IPS-NIHi7 (cell line): ENCODE measurements at regions not wholly inside any gene's neighbourhood (a gene's known extent, or its start where the extent isn't known, plus 50 kb on each side); places are given as distances from the start of the nearest gene placed in this dataset.

Source experiments
- DNase-seq: peaks from one replicate; pipeline ENCODE4 v3.0.0; 2012; ENCODE audit warnings: mixed read lengths; ENCODE audit errors: extremely low spot score

DNA sequence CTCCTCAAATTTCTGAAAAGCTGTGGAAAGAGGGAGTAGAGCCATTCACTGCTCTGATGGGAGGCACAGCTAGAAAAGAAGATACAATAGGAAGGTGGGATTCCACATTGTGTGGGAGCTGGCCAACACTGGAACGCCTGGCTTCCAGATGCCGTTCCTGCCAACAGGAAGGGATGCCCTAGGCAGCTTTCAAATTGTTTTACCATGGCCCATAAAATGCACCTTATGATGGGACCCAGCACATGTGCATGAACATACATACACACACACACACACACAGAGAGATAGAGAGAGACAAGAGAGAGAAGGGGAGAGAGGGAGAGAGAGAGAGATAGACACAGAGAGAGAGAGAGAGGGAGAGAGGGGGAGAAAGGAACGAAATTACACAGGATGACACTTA, 86.1 kb upstream of the BZW1 start:
- no peak for DNase-seq

DNA sequence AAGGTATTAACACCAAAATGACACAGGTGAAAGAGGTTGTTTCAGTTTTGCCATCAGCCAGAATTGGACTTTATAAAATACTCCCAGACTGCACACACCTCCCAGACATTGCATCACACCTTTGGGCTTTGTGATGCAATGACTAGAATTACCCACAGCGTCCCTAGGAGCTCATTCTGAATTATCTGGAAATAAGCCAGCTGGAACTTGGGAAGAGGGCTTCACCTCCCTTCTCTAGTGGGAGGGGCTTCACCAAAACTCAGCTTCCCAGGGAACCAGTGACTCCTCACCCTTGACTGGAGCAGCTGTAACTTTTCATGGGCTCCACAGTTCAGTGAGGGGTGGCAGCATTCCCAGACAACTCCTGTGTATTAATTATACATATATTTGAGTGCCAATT, 83.1 kb upstream of the BZW1 start:
- DNase-seq = no peak

DNA sequence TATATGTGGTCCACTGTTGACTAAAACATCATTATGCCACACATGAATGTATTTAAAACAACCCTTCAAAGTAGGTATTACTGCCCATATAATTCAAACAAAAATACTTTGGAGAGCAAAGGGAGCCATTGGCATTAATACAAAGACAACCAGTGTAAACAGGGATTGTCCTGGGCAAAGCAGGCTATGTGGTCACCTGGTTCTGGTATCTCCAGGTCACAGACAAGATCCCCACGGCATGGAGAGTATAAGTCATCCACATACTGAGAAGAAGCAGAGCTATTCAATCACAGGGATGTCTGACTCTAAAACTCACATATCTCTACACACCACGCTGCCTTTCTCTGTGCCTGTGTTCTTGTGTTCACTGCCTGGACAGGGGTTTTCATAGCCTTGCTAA, 81.4 kb upstream of the BZW1 start:
- no peak for DNase-seq

DNA sequence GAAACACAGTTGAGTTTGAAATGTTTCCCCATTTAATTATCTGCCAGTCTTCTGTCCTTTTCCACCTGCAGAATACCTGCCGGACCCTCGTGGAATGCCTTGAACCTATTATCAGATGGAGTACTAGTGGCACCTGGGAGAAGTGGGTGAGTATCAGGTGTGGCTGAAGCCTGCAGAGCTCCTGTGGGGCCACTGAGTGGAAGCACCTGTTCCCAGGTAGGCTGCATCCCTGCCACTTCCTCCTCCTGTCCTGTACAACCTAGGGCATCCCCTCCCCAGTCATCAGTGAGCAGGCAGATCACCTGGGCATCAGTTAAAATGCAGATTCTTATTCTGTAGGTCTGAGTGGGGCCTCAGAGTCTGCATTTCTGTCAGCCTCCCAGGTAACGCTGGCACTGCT, 80.8 kb upstream of the BZW1 start:
- DNase-seq = no peak

DNA sequence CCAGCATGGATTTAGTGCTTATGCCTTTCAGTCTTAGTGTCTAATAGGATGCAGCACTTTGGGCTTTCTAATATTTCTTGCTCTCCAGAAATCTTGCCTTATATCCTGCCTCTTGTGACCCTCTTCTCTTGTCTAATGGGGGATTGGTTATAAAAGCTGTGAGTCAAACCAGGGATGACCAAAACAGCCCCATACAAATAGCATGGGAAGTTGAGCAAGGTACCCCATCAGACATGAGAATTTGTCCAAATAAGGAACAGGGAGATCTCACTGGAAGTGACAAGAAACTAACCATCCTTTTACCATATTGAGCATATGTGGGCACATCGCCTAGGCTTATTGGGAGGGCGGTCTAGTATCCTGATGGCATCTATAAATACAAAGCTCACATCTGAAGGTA, 78.8 kb upstream of the BZW1 start:
- no peak for DNase-seq

DNA sequence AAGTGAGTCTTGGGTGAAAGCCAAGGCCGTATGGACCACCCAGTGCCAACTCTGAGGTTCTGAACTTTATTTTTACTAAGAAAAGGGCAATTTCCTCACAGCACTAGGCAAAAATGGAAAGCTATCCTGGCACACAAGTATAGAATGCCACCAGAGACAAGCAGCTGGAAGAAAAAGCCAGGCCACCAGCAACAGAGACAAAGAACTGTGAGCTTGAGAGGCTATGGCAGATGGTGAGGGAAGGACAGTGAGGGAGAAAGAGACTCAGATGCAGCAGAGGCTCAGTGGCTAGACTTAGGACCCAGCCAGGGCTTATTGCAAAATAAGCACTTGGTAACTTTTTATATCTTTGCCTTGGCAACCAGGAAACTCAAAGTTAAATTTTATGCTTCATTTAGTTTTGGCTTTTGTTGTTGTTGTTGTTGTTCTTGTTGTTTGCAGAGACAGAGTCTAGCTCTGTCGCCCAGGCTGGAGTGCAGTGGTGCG, 78.0 kb upstream of the BZW1 start:
- DNase-seq = no peak

DNA sequence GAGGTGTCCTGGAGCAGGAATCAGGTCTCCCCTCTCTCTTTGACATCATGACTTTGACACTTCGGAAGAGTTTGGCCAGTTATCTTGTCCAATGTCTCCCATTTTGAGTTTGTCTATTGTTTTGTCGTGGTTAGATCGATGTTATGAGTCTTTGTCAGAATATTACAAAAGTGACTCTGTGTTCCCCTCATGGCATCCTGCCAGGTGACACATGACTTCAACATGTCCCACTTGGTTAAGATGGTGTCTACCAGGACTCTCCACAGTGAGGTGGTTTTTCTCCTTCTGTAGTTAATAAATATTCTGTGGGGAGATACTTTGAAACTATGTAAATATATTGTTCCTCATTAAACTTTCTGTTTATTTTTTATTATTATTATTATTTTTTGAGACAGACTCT, 76.6 kb upstream of the BZW1 start:
- no peak for DNase-seq

DNA sequence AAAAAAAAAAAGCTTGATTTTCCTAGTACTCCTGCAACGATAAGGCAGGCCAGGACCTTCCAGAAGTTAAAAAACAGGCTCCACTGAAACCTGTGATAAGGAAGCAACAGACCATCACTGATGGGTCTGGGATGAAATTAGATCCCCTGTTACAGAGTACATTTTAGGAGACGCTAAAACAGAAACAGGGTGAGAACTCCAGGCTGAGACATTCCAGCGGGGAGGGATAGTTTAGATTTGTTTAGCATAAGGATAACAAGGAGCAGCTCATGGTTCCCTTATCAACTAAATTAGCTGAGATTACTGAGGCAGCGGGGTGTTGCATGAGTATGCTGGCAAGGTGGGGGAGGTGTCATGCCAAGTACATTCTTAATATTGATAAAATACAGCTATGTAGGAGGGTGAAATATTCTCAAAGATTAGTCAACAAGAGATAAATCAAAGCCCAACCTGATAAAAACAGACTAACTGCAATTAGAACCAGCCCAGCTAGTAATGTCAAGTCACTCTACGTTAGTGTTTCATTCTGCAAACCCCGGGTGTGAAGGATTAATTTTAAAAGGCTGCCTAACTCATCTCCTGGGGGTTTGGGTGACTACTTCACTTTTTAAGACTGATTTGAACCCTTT, 75.0 kb upstream of the BZW1 start:
- DNase-seq = no peak

DNA sequence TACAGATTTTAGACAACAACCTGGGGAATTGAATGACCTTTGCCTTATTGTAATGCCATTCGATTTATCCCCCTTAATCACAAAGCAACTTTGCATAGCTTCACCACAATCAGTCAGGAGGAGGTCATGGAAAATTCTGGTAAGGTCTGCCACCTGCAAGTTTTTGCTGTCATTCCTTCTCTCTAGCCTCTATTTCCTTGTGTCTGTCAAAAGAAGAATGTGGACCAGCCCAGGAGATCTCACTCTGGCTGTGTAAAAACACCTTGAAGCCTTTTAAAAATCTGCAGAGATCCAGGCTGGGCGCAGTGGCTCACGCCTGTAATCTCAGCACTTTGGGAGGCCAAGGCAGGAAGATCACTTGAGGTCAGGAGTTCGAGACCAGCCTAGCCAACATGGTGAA, 74.1 kb upstream of the BZW1 start:
- no peak for DNase-seq

DNA sequence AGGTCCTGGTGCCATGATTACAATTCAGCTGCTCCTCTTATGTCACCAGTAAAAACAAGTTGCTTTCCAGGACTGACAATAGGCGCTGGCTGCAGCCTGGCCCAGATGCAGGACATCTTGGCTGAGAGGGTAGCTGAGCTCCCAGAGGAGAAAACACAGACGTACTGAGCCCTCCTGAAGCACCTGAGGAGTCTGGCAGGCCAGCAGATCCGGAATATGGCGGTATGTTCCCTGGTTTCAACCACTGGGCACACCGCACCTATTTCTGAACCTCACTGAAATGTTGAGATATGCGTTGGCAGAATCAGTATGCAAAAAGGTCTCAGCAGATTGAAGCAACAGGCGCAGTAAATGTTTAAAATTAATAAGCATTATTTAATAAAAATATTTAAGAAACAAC, 73.1 kb upstream of the BZW1 start:
- DNase-seq = no peak

DNA sequence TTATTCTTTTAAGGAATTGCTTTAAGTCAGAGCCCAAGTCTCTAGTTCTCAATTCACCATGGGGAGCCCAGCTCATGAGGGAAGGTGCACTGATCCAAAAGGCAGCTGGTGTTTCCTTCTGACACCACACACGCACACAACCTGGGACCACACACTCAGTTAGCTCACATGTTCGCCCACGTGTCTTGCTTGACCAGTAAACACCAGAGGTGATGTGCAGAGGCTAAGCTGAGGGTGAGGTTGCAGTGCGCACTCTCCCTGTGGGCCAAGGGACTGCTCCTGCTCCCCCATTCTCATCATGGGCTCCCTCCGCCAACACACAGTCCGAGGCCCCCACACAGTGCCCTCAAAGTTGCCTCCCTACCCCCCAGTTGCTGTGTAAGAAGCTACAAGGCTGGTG, 70.8 kb upstream of the BZW1 start:
- DNase-seq = no peak

DNA sequence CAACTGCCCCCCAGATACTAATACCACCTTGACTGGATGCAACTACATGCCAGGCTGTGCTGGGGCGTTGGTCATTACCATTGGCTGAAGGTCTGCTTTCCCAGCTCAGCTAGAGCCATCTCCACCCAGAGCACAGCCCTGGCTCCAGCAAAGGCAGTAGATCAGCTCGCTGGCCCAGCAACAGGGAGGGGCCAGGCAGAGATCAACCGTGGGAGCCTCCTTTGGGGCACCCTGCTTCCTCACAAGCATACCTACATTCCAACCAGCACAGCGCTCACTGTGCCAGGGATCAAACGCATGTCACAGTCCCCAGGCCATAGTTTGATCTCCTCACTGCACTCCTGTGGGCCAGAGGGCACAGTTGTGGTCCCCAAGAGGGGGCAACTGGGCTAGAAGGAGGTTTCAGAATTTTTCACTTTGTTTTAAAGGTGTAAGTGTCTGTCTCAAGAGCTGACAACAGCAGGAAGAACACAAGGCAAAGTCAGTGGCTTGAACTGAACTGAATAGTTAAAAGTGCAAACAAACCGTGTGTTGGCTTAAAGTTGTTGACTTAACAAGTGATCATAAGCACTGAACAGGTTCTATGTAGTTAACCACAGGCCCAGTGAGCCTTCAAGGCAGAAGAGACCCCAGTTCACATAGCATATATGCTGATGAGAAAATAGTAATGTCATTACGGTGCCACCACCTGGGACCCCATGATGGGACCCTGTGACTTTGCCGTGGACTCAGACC, 70.1 kb upstream of the BZW1 start:
- DNase-seq = no peak

DNA sequence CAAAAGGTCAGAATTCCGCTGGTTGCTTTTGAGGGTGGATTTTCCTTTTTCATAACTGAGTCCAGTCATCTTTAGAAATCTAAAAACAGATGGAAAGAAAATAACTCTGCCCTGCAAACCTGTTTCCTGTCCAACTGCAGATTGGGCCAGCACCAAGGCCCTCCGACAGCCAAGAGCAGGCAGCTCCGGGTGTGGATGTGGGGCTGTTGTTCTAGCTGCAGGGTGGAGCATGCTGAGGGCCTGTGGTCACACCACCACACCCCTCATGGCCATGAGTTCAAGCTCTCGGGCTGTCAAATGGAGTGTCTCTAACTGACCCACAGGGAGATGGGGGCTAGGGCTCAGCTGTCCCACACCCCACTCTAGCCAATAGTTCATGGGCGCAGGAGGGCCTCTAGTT, 69.3 kb upstream of the BZW1 start:
- DNase-seq = no peak

DNA sequence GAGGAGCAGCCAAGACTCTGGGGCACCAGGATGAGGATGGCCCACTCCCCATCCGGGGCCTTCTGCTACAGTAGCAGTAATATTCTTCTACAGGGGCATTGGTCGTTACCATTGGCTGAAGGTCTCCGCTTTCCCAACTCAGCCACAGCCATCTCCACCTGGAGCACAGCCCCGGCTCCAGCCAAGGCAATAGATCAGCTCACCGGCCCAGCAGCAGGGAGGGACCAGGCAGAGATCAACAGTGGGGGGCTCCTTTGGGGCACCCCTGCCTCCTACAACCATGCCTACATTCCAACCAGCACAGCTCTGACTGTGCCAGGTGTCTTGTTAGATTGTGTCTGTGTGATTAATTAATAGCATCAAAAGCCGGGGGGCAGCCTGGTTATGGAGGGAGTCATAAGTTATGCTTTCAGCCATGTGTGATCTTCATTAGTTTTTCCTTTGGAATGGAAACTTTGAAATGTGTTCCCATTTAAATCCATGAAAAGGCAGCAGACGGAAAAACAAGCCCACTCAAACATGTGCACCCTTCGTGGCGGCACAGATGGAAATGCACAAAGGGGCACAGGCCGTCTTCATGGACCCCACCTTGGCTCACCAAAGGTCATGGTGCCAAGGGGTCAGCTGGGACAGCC, 68.6 kb upstream of the BZW1 start:
- DNase-seq = no peak

DNA sequence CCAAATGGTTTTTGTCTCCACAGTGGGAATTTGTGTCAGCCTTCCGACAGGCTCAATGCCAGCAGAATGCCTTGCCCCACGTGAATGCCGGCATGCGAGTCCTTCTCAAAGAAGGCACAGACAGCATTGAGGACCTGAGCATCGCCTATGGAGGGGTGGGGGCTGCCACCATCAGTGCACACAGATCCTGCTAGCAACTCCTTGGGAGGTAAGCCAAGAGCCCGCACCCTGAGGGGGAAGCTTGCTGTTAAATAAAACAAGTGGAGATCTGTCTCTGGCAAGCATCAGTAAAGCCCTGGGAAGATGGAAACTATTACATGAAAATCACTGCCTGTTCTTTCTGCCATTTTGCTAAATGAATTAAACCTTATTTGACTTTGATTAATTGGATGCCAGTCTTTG, 67.5 kb upstream of the BZW1 start:
- DNase-seq = no peak

DNA sequence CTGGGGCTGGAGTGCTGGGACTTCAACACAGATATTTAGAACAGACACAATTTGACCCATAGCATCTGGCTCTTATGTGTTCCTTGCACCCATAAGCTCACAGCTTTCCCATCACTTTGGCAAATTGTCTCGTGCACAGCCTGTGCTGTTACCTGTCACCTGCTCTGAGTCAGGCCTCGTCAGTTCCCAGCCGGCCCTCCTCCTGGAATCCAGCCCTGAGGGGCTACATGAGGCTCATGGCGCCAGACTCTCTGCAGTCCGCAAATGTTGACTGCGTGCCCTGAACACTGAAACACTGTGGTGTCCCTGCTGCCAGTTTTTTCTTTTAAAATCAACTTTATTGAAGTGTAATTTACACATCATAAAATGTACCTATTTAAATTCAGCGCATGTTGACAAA, 65.4 kb upstream of the BZW1 start:
- no peak for DNase-seq

DNA sequence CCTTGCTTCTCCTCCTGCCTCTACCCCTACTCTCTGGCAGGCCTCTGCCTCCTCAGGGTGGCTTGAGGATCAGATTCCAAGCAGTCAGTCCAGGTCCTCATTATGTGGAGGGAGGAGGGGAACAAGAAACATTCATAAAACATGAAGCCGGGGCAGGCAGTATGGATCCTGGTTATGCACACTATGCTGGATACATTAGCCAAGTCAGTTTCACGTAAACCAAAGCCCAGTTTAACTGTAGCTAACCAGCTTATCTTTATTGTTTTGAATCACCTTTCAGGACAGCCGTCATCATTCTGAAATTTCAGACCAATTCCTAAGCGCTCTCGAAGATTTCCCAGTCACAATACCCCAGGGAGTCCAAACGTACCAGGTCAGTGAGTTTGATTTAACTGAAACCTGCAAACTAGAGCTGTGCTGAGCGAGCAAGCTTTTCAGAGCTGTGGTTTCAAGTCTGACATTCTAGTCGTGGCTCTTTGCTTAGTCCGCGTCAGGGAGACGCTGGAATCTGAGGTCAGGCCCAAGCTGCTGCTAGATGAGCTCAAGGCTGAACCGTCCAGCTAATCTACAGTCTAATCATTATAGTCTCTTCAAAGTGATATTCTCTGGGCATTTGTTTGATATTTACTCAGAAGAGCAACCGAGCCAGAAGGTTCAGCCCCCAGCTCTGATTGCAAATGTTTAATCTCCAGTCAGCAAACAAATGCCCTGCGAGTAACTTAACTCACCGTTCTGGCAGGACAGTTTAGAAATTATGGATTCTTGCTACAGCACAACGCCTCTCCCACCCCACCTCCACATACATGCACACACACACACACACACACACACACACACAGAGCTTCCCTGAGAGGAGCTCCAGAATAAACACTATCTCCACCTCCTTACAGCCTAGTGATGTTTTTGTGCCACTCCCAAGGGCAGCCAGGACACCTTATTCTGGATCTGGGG, 63.8 kb upstream of the BZW1 start:
- no peak for DNase-seq

DNA sequence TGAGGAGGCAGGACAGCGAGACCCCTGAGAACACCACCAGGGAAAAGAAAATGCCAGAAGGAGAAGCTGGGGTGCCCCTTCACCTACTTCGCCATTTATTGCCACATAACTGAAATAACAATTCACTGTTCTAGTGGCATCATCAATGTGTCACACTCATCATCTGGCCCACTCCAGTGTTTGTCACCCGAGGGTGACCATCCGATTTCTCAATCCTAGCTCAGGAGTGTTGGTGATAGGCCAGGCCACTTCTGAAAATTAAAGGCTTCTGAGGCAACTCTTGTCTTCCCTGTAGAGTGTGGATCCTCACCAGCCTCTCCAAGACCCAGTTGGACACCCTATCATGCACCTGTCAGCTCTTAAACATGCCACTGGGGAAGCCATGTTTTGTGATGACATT, 62.9 kb upstream of the BZW1 start:
- DNase-seq = no peak

DNA sequence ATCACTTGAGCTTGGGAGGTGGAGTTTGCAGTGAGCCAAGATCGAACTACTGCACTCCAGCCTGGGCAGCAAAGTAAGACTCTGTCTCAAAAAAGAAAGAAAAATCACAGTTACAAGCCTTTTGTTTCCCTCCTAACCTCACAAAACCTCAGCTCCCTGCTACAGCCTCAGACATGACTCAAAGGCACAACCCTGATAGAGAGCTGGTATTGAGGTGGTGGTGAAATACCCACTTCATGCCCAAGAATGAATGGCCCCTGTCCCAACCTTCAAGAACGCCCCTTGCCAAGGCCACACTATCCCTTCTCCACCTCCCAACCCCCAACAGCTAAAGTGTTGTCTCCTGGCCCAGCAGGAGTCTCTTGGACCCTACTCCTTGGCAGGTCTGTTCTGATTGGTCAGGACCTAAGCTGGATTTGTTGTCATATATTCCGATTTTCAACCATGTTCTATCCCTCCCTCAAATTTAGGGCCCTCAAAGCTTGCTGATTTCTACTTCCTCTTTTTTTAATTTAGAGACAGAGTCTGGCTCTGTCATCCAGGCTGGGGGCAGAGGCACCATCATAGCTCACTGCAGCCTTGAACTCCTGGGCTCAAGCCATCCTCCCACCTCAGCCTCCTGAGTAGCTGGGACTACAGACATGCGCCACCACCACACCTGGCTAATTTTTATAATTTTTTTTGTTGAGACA, 61.9 kb upstream of the BZW1 start:
- no peak for DNase-seq

DNA sequence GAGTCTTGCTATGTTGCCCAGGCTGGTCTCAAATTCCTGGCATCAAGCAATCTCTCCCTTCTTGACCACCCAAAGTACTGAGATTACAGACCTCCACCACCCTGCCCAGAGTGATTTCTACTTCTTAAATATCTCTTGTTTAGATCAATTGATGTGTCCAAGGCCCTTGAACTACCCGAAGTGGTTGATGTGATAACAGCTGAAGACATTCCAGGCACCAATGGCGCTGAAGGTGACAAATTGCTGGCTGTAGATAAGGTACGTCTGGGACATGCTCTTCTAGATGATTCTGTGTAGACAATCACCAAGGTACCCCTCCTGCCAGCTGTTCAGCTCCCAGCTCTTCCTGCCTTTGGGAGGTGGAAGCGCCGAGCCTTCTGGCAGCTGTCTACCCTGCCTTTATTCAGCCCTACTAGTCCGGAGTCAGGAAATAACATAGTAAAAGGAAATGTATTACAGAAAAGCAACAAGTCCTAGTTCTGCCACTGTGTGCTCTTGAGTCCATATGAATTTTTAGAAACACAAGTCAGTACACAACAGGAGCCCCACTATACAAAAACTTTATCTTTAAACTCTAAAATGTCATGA, 61.3 kb upstream of the BZW1 start:
- DNase-seq = no peak

DNA sequence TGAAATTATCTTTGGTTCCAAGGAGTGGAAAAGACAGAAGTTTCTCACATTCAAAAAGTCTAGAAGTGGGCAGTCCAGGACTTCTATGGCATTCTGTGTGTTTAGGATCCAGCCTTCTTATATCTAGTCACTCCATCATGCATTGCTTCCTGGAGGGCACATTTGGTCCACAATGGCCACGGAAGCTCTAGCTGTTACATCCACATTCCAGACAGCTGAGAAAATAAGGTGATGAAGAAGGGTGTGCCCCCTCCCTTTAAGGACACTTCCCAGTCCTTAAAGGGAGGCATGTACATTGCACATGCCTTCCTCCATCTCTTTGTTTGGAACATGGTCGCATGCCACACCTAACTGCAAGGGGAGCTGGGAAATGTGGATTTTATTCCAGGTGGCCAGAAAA, 59.9 kb upstream of the BZW1 start:
- no peak for DNase-seq
